Thymus (tissue), 11 donors: ENCODE measurements at regions not wholly inside any gene's neighbourhood (a gene's known extent, or its start where the extent isn't known, plus 50 kb on each side); places are given as distances from the start of the nearest gene placed in this dataset.

Experiments
- DNase-seq, 9 donors: peaks; one replicate each; pipeline ENCODE4 v3.0.0-alpha.2; 2013; ENCODE audit warnings: low spot score in 9 of 9, low read depth in 6 of 9, missing footprints in 1 of 9
- H3K27ac ChIP-seq, 2 donors: one replicate each; pipeline ENCODE4 v1.5.1; 2013; ENCODE audit warnings: control low read depth in 1 of 2, low read depth in 1 of 2, low read length in 1 of 2, mild to moderate bottlenecking in 1 of 2, moderate library complexity in 1 of 2
- H3K27me3 ChIP-seq, 2 donors: one replicate each; pipeline ENCODE4 v1.5.1; 2013; ENCODE audit warnings: low read length in 1 of 2; ENCODE audit not compliant: control insufficient read depth in 2 of 2, insufficient read depth in 1 of 2
- H3K36me3 ChIP-seq, 2 donors: one replicate each; pipeline ENCODE4 v1.5.1; 2013; ENCODE audit warnings: low read length in 1 of 2, mild to moderate bottlenecking in 1 of 2, moderate library complexity in 1 of 2; ENCODE audit not compliant: control insufficient read depth in 2 of 2, insufficient read depth in 2 of 2
- H3K4me1 ChIP-seq, 2 donors: one replicate each; pipeline ENCODE4 v1.5.1; 2013; ENCODE audit warnings: low read length in 2 of 2; ENCODE audit not compliant: control insufficient read depth in 2 of 2, insufficient read depth in 2 of 2
- H3K4me3 ChIP-seq, 2 donors: one replicate each; pipeline ENCODE4 v1.5.1; 2013; ENCODE audit warnings: low read length in 2 of 2, control low read depth in 1 of 2, mild to moderate bottlenecking in 1 of 2
- H3K9me3 ChIP-seq, 2 donors: one replicate each; pipeline ENCODE4 v1.5.1; 2013; ENCODE audit warnings: low read length in 1 of 2, mild to moderate bottlenecking in 1 of 2; ENCODE audit not compliant: control insufficient read depth in 2 of 2, insufficient read depth in 1 of 2
- WGBS: extraction: QIAGEN DNeasy Blood & Tissue Kit; methylation state at CpG from one replicate; pipeline ENCODE4 v1.1.7; 2013; 5-methylcytosine and 5-hydroxymethylcytosine counted together
- donor health status: healthy.

DNA sequence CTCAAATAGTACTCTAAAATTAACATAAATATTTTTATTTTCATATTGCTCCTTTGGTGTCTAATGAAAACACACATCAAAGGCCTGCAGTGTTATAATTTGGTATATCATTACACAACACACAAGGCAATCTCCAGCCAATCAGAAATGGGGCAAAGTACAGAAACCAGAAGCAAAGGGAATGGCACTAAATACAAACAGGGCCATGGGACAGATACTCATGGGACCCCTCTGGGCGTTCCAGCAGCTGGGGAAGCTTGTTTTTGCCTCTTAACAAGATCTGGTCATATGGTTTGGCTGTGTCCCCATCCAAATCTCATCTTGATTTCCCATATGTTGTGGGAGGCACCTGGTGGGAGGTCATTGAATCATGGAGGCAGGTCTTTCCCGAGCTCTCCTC is 551.8 kb upstream of the NRP1 start:
- Histone ChIP-seq H3K27me3 (no peaks in the 10 kb centered on the region), H3K36me3 (no peaks in the 10 kb centered on the region), H3K4me3 (no peak overlapping the region), H3K9me3 (no peaks in the 10 kb centered on the region), H3K4me1 (no peaks in the 10 kb centered on the region), H3K27ac (no peak overlapping the region)
- DNase-seq = no peak
- 71% methylated on average over 2 of the region's 2 CpGs for WGBS

DNA sequence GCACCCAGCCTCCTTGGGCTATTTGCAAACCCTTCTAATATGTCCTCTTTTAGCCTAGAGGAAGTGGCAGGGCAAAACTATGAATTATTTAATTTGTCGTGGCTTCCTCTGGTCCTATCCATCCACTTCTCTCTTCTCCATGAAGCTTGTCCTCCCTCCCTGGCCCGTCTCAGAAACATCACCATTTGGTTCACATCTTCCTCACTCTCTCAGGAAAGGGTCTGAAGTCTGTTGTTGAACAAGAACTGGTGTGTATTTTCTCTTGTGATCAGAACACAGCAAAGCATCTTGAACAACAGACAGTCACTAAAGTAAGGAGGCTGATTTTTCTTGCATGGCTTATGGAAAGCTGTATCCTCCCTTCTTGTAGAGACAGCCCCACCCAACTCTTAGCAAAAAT is 550.1 kb upstream of the NRP1 start:
- Histone ChIP-seq H3K27ac (no peak overlapping the region), H3K4me1 (no peaks in the 10 kb centered on the region), H3K36me3 (no peaks in the 10 kb centered on the region), H3K9me3 (no peaks in the 10 kb centered on the region), H3K4me3 (no peak overlapping the region), H3K27me3 (no peaks in the 10 kb centered on the region)
- no peak for DNase-seq
- 32% methylated on average over 2 of the region's 2 CpGs for WGBS

DNA sequence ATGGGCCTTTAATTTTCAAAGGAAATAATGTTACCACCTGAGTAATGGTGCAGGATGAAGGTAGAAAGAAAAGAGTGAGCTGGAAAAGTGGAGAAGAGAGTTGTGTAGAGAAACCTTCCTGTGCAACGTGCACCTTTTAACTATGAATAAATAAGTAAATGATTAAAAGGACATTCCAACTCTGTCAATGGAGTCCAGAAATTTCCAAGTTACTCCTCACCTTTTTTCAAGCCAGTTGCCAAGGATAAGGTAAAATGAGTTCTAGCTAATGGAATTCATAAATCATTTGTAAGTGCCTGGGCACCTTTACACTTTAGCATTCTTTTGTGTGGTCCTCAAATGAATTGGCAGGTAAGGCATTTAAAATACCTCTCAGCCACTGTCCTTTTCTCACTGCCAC is 549.4 kb upstream of the NRP1 start:
- H3K4me3 ChIP-seq = no peak overlapping the region
- WGBS = 95% methylated on average over 1 of the region's 1 CpG
- no peaks in the 10 kb centered on the region for H3K9me3 ChIP-seq
- DNase-seq = no peak
- no peaks in the 10 kb centered on the region for H3K27me3 ChIP-seq
- H3K4me1 ChIP-seq = no peaks in the 10 kb centered on the region
- H3K36me3 ChIP-seq = no peaks in the 10 kb centered on the region
- H3K27ac ChIP-seq = no peak overlapping the region

DNA sequence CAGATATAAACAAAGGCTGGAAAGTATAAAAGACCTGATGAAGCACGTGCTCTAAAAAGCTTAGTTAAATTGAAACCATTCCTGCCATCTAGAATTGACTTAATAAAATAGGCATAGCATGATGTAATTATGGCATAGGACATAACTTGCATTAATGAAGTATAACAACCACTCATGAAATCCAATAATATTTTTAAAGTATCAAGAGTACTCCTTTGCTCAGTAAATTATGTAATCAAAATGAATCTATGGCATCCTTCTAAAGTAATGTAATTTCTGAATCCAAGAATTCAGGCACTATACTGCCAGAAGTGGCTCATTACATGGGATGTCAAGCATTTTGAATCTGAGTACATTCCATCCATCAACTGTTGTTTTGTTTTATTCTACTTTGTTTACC is 548.5 kb upstream of the NRP1 start:
- DNase-seq = no peak
- H3K4me3 ChIP-seq = no peak overlapping the region
- no peaks in the 10 kb centered on the region for H3K36me3 ChIP-seq
- WGBS = 85% methylated on average over 1 of the region's 1 CpG
- H3K9me3 ChIP-seq = no peaks in the 10 kb centered on the region
- no peaks in the 10 kb centered on the region for H3K27me3 ChIP-seq
- no peak overlapping the region for H3K27ac ChIP-seq
- no peaks in the 10 kb centered on the region for H3K4me1 ChIP-seq

DNA sequence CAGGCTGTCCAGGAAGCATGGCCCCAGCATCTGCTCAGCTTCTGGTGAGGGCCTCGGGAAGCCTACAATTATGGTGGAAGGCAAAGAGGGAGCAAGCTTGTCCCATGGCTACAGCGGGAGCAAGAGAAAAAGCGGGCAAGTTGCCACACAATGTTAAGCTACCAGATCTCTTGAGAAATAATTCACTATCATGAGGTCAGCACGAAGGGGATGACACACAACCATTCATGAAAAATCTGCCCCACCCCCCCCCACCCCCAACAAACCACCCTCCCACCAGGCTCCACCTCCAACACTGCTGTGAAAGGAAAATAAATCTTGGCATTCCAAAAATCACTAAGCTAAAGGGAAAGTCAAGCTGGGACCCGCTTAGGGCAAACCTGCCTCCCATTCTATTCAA is 545.8 kb upstream of the NRP1 start:
- no peaks in the 10 kb centered on the region for H3K36me3 ChIP-seq
- WGBS = 96% methylated on average over 5 of the region's 5 CpGs
- no peak overlapping the region for H3K27ac ChIP-seq
- no peak overlapping the region for H3K4me3 ChIP-seq
- no peaks in the 10 kb centered on the region for H3K9me3 ChIP-seq
- H3K27me3 ChIP-seq = no peaks in the 10 kb centered on the region
- DNase-seq = no peak
- no peaks in the 10 kb centered on the region for H3K4me1 ChIP-seq

DNA sequence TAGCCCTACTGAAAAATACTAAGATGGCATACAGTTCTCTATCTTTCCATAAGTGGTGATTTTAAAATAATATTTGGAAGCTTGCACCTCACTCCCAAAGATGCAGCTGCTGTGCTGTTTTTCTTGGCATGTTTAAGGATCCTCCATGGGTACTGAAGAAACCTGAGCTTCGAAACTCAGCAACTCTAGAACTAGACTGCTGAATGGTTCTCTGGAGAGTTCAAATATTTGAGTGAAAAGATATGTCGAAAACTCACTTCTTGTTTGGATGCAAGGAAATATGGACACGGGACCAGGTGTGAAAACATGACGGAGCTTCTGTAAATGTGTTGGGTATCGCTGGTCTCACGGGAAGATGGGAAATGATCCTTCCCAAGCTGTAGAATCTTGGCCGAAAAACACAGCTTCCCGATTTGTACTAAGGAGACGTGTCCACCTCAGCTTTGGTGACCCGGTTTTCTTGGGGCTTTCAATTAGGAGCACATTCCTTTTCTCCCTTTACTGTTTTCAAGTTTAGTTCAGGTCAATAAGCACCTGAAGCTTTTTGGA is 543.8 kb upstream of the NRP1 start:
- 94% methylated on average over 10 of the region's 10 CpGs for WGBS
- H3K27me3 ChIP-seq = no peaks in the 10 kb centered on the region
- H3K4me1 ChIP-seq = no peaks in the 10 kb centered on the region
- H3K4me3 ChIP-seq = no peak overlapping the region
- H3K27ac ChIP-seq = no peak overlapping the region
- no peaks in the 10 kb centered on the region for H3K9me3 ChIP-seq
- no peaks in the 10 kb centered on the region for H3K36me3 ChIP-seq
- DNase-seq = no peak

DNA sequence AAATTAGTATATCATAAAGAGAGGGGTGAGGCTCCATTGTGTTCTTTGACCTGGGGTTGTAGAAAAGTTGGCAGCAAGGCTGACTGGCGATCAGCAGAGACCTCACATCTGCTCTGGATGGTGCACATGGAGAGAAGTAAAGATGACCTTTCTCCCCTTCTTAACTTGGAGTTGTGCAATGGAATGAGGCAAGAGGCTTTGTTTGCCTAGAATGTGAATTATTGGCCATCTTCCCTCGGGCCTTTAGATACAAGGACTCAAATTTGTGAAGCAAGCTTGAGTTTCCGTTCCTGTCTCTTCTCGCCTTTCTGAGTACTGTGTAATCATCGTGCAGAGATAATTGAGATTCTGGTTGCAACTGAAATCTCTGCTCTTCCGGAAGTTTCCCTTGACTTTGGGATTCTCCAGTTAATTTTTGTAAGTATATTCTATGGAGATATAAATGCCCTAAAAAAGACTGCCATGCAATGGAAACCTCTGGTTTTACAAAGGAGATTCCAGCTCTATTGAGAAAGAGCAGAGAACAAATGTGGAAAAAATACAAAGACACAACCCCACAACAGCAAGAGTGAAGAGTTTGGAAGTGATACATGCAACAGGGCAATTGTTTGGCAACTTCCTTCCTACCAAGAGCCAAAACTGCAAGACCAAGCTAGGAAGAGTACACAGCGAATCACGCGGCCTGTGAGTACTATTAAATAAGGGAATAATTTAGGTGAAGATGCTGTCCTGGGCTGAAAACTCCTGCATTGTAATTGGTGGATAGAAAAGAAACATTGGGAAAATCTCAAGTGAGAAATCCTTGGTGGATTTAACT is 542.3 kb upstream of the NRP1 start:
- H3K27me3 ChIP-seq = no peaks in the 10 kb centered on the region
- WGBS = 94% methylated on average over 9 of the region's 9 CpGs
- H3K9me3 ChIP-seq = no peaks in the 10 kb centered on the region
- peak overlapping the region in 1 of 2 donors; percentile 52 for H3K27ac ChIP-seq
- DNase-seq = no peak
- H3K4me1 ChIP-seq = no peaks in the 10 kb centered on the region
- H3K4me3 ChIP-seq = no peak overlapping the region
- H3K36me3 ChIP-seq = no peaks in the 10 kb centered on the region

DNA sequence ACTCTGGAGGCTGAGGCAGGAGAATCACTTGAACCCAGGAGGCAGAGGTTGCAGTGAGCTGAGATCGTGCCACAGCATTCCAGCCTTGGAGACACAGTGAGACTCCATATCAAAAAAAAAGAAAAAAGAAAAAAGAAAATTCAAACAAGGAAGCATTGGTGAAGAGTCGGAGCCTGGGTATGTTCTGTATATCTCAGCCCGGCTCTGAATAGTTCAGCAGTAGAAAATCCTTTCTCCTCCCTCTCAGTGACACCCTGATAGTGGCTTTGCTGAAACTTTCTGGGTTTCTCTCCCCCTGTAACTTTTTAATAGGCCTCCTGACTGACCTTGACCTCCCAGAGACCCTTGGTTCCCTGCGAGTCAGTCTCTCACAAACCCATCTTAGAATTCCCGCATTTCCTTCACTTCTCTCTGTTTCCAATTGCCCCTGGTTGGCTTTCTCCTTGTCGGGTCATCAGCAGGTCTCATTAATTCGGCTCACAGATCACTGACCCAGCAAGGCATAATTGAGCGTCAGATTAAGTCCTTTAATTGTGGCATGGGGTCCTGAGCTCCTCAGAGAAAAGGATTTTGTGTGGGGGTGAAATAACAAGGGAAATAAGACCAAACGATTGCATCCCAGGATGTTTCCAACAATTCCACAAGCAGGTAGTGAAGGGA is 541.6 kb upstream of the NRP1 start:
- no peak for DNase-seq
- Histone ChIP-seq H3K4me1 (no peaks in the 10 kb centered on the region), H3K4me3 (no peak overlapping the region), H3K27ac (peak overlapping the region in 1 of 2 donors; percentile 52), H3K27me3 (no peaks in the 10 kb centered on the region), H3K36me3 (no peaks in the 10 kb centered on the region), H3K9me3 (no peaks in the 10 kb centered on the region)
- 92% methylated on average over 9 of the region's 9 CpGs for WGBS
